SK-N-SH (cell line): ENCODE measurements at regions not wholly inside any gene's neighbourhood (a gene's known extent, or its start where the extent isn't known, plus 50 kb on each side); places are given as distances from the start of the nearest gene placed in this dataset.

Experiments used
- CTCF ChIA-PET: fragments of 300-600, 350-600 bp; formaldehyde crosslinking; extraction: SDS; loops from one replicate; lab custom pipeline; 2021; lab: Yijun Ruan, JAX
- POLR2A ChIA-PET: fragments of 350-600 bp; sonication (Branson Sonifier 250); formaldehyde crosslinking; extraction: SDS; loops from one replicate; lab custom pipeline; 2020; ENCODE audit warnings: antibody characterized with exemption, inconsistent platforms; lab: Yijun Ruan, JAX
- DNase-seq: peaks from one replicate; pipeline ENCODE4 v3.0.0; 2012
- H2AFZ ChIP-seq: fragments of 200-600 bp; sonication (generic); 2 replicates; pipeline ENCODE4 v1.8.1; 2016; ENCODE audit warnings: antibody characterized with exemption, mild to moderate bottlenecking, low read depth
- H3F3A ChIP-seq: fragments of 200-600 bp; sonication (generic); replicated peaks from 2 replicates; pipeline ENCODE3; 2016; ENCODE audit warnings: antibody characterized with exemption, mild to moderate bottlenecking; ENCODE audit not compliant: insufficient read depth
- H3K27ac ChIP-seq, 2 experiments: fragments of 200-500 bp in 1 of 2; fragments of 200-600 bp in 1 of 2; sonication (Bioruptor generic) in 1 of 2; sonication (generic), shearing (Covaris generic) in 1 of 2; 2 replicates each; pipeline versions ENCODE4 v1.5.1 to v1.6.1; 2014 to 2016; ENCODE audit warnings: low read depth in 2 of 2, inconsistent platforms in 1 of 2, low read length in 1 of 2, mild to moderate bottlenecking in 1 of 2, mixed read lengths in 1 of 2
- H3K27me3 ChIP-seq: fragments of 200-600 bp; sonication (generic), shearing (Covaris generic); 2 replicates; pipeline ENCODE4 v1.6.1; 2016; ENCODE audit warnings: mixed run types; ENCODE audit not compliant: insufficient read depth
- H3K36me3 ChIP-seq, 2 experiments: fragments of 200-500 bp in 1 of 2; fragments of 200-600 bp in 1 of 2; sonication (Bioruptor generic) in 1 of 2; sonication (generic) in 1 of 2; replicated peaks in 1 of 2; 2 replicates each; pipeline versions ENCODE3 to v1.5.1; 2014 to 2016; ENCODE audit warnings: low read length in 1 of 2, mild to moderate bottlenecking in 1 of 2; ENCODE audit not compliant: insufficient read depth in 2 of 2, control insufficient read depth in 1 of 2
- H3K4me1 ChIP-seq, 2 experiments: fragments of 200-500 bp in 1 of 2; fragments of 200-600 bp in 1 of 2; sonication (Bioruptor generic) in 1 of 2; sonication (generic), shearing (Covaris generic) in 1 of 2; 2 replicates each; pipeline versions ENCODE4 v1.5.1 to v1.6.1; 2014 to 2016; ENCODE audit warnings: low read depth in 1 of 2, low read length in 1 of 2, mixed run types in 1 of 2; ENCODE audit not compliant: insufficient read depth in 2 of 2, control insufficient read depth in 1 of 2
- H3K4me2 ChIP-seq: fragments of 200-600 bp; sonication (generic), shearing (Covaris generic); 2 replicates; pipeline ENCODE4 v1.6.1; 2017; ENCODE audit warnings: mixed run types
- H3K4me3 ChIP-seq, 2 experiments: fragments of 200-500 bp in 1 of 2; fragments of 200-600 bp in 1 of 2; sonication (Bioruptor generic) in 1 of 2; sonication (generic), shearing (Covaris generic) in 1 of 2; 2 replicates each; pipeline versions ENCODE4 v1.5.1 to v1.8.1; 2014 to 2016; ENCODE audit warnings: low read depth in 2 of 2, inconsistent platforms in 1 of 2, low read length in 1 of 2, mild to moderate bottlenecking in 1 of 2, mixed read lengths in 1 of 2, moderate library complexity in 1 of 2
- H3K79me2 ChIP-seq: fragments of 200-600 bp; sonication (generic); 2 replicates; pipeline ENCODE4 v1.8.1; 2017; ENCODE audit warnings: mild to moderate bottlenecking; ENCODE audit not compliant: insufficient read depth
- H3K9ac ChIP-seq: fragments of 200-600 bp; sonication (generic); 2 replicates; pipeline ENCODE4 v1.6.1; 2017; ENCODE audit warnings: mixed run types
- H3K9me2 ChIP-seq: fragments of 200-600 bp; sonication (generic); 2 replicates; pipeline ENCODE4 v1.6.1; 2017; ENCODE audit warnings: mixed run types
- H3K9me3 ChIP-seq: fragments of 200-600 bp; sonication (generic); 2 replicates; pipeline ENCODE4 v1.6.1; 2017; ENCODE audit warnings: mixed run types, mild to moderate bottlenecking, moderate library complexity
- H4K20me1 ChIP-seq: fragments of 200-600 bp; sonication (generic); 2 replicates; pipeline ENCODE4 v1.6.1; 2017; ENCODE audit warnings: mild to moderate bottlenecking, mixed run types; ENCODE audit not compliant: insufficient read depth
- EZH2phosphoT487 ChIP-seq: fragments of 200-600 bp; sonication (generic); IDR thresholded peaks from 2 replicates; pipeline ENCODE4 v1.6.1; 2017; ENCODE audit warnings: low read depth, mixed run types, mild to moderate bottlenecking, antibody characterized with exemption, moderate library complexity, borderline replicate concordance
- FOXJ3 ChIP-seq: sonication (generic); formaldehyde crosslinking; IDR thresholded peaks from 2 replicates; pipeline ENCODE4 v1.5.1; 2020; ENCODE audit warnings: mild to moderate bottlenecking, missing genetic modification reagents
- FOXM1 ChIP-seq: IDR thresholded peaks from 2 replicates; pipeline ENCODE4 v1.4.0; 2012; ENCODE audit warnings: low read depth, mild to moderate bottlenecking
- GABPA ChIP-seq: IDR thresholded peaks from 2 replicates; pipeline ENCODE4 v1.4.0; 2012; ENCODE audit warnings: low read depth, mild to moderate bottlenecking
- MXI1 ChIP-seq: IDR thresholded peaks from 2 replicates; pipeline ENCODE4 v1.6.1; 2012; ENCODE audit warnings: mild to moderate bottlenecking, low read depth, low read length, improper control_type of control experiment
- NFIC ChIP-seq: IDR thresholded peaks from 2 replicates; pipeline ENCODE4 v1.4.0; 2012; ENCODE audit warnings: borderline replicate concordance
- NRF1 ChIP-seq: IDR thresholded peaks from 2 replicates; pipeline ENCODE4 v1.6.1; 2012; ENCODE audit warnings: low read depth, mild to moderate bottlenecking, low read length
- POLR2AphosphoS5 ChIP-seq: IDR thresholded peaks from 2 replicates; pipeline ENCODE4 v1.6.1; 2012; ENCODE audit warnings: low read depth, low read length
- RCOR1 ChIP-seq: fragments of 150-350 bp; IDR thresholded peaks from 2 replicates; pipeline ENCODE4 v1.6.1; 2017; ENCODE audit warnings: antibody characterized with exemption, low read length
- RFX5 ChIP-seq: IDR thresholded peaks from 2 replicates; pipeline ENCODE4 v1.6.1; 2012; ENCODE audit warnings: mild to moderate bottlenecking, improper control_type of control experiment, low read length
- RXRA ChIP-seq: IDR thresholded peaks from 2 replicates; pipeline ENCODE4 v1.4.0; 2012; ENCODE audit warnings: low read depth, mild to moderate bottlenecking, borderline replicate concordance
- USF1 ChIP-seq: IDR thresholded peaks from 2 replicates; pipeline ENCODE4 v1.4.0; 2012; ENCODE audit warnings: low read depth, borderline replicate concordance
- USF2 ChIP-seq: fragments of 150-350 bp; IDR thresholded peaks from 2 replicates; pipeline ENCODE4 v1.6.1; 2017; ENCODE audit warnings: antibody characterized with exemption, low read length, low read depth, borderline replicate concordance
- WGBS: methylation state at CpG from one replicate; pipeline ENCODE4 v1.1.6; 2017; ENCODE audit warnings: low lambda C conversion rate; 5-methylcytosine and 5-hydroxymethylcytosine counted together
- TF ChIP-seq, protein P1 (sequence below): IDR thresholded peaks from 2 replicates; pipeline ENCODE4; 2012
- TF ChIP-seq, protein P2 (sequence below): IDR thresholded peaks from 2 replicates; pipeline ENCODE4 v1.4.0; 2012; ENCODE audit warnings: low read depth

DNA sequence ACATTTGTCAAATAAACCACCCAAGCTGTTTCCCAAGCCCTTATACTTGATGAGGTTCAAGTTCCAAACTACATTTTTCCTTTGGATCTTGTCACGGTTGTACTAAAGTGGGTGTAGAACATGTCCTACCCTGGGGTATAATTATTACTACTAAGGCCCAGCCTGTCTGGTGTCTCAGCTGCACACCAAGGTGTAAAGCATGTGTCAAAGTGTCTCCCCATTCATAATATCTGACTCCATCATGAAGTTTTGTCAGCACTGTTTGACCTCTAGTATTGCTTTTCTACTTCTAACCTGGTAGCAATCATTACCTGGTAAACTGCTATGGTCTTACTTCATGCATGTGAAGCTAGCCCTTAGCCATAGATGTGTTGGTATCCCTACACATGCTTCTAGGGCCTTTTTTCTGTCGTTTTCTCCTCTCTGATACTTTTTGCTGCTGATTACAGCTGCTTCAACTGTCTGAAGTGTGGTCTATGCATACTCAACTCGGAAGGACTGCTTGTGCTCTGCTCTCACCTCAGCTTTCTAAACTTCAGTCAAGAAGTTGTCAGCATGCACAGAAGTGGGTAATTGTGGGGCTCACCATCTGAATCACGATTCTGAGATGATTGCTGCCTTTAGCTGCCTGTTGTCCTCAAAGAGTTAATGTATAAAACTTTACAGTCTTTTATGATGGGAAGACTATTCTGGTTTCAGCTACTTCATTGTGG, 445.7 kb upstream of the TRIB2 start:
- Histone ChIP-seq H3K36me3 (no peaks in the 10 kb centered on the region), H3K9me2 (no peaks in the 10 kb centered on the region), H3K27me3 (no peaks in the 10 kb centered on the region), H3K9ac (no peak overlapping the region), H2AFZ (no peak overlapping the region; the same call in 1 of the 2 replicates), H3K9me3 (no peaks in the 10 kb centered on the region), H3K79me2 (no peaks in the 10 kb centered on the region), H3F3A (no peaks in the 10 kb centered on the region), H3K4me1 (peaks cover 0 to 14% of the 10 kb centered on the region in 2 experiments; a peak in 2 of 4 replicates), H4K20me1 (no peaks in the 10 kb centered on the region)
- POLR2A ChIA-PET: no interaction called here
- 65% methylated on average over 4 of the region's 4 CpGs for WGBS
- TF ChIP-seq USF2 (no peak), RXRA (no peak), FOXJ3 (CRISPR knock-in tag) (no peak), FOXM1 (no peak), MXI1 (no peak), USF1 (no peak), GABPA (no peak), POLR2AphosphoS5 (no peak), RFX5 (no peak), NFIC (no peak), RCOR1 (no peak), EZH2phosphoT487 (no peak), NRF1 (no peak)
- TF ChIP-seq, protein P1, sequence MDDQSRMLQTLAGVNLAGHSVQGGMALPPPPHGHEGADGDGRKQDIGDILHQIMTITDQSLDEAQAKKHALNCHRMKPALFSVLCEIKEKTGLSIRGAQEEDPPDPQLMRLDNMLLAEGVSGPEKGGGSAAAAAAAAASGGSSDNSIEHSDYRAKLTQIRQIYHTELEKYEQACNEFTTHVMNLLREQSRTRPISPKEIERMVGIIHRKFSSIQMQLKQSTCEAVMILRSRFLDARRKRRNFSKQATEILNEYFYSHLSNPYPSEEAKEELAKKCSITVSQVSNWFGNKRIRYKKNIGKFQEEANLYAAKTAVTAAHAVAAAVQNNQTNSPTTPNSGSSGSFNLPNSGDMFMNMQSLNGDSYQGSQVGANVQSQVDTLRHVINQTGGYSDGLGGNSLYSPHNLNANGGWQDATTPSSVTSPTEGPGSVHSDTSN: no peak
- TF ChIP-seq, protein P2, sequence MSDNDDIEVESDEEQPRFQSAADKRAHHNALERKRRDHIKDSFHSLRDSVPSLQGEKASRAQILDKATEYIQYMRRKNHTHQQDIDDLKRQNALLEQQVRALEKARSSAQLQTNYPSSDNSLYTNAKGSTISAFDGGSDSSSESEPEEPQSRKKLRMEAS: no peak
- TF ChIP-seq, all 33 proteins: peak for 0
- Histone ChIP-seq H3K4me2 (no peak overlapping the region), H3K27ac (no peak overlapping the region), H3K4me3 (no peak overlapping the region)
- no peak for DNase-seq
- CTCF ChIA-PET: interaction anchor here (0.9 to 1.4 kb wide), 5 partner anchors 8 to 736 kb away, joined by 3 to 6 read pairs (median 4); no protein-coding TSS in a partner anchor
